Fibroblast of lung (primary cell): ENCODE measurements at regions not wholly inside any gene's neighbourhood (a gene's known extent, or its start where the extent isn't known, plus 50 kb on each side); places are given as distances from the start of the nearest gene placed in this dataset.

ENCODE experiments used
- CTCF ChIP-seq, 2 donors: IDR thresholded peaks in 1 of 2; conservative IDR thresholded peaks in 1 of 2; 1 replicate in 1 of 2; 2 replicates in 1 of 2; pipeline ENCODE4 v1.5.1; 2011 to 2012; ENCODE audit warnings: low read length in 2 of 2, control low read depth in 1 of 2, inconsistent platforms in 1 of 2, low read depth in 1 of 2, mild to moderate bottlenecking in 1 of 2
- EZH2 ChIP-seq: IDR thresholded peaks from 2 replicates; pipeline ENCODE4 v1.5.1; 2012; ENCODE audit warnings: low read length, control low read depth, mild to moderate bottlenecking; ENCODE audit errors: missing control alignments

DNA sequence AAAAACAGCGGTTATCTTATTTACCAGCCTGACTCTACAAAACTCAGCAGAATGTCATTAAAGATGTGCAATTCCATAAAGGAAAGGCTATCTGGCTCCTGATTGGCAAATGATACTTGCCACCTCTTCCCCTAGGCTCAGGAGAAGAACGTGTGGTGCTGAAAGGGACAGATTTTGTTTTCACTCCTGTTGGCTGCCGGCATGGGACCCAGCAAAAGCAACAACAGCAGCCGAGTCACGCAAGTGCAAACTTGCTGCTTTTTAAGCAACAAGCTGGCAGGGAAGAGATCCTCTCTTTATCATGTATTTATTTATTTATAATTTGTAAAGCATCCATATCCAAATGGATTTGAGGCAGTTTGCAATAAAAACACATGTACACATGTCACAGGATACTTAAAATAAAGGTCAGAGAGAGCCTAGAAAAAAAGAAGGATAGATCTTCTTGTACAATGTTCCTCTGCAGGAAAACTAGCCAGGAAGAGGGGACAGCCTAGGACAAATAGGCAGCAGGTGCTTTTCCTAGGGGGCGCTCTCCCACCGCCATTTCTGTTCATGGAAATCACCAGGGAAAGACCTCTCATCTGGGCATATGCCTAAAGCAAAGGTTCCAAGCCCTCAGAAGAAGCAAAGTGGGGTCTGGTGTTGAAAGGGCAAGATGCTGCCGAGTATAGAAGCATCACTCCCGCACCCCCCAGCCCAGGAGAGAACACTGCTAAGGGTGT lies 799.3 kb downstream of the BCL11A start:
- TF ChIP-seq CTCF (conservative IDR thresholded peaks at IDR 0.05 in 1 of 2, IDR thresholded peaks at IDR 0.05 in 1 of 2; ENCODE audit: low read depth in 1 of 2, low read length in 2 of 2) (no peak), EZH2 (no peak)
